ENCODE measurements at regions not wholly inside any gene's neighbourhood (a gene's known extent, or its start where the extent isn't known, plus 50 kb on each side); places are given as distances from the start of the nearest gene placed in this dataset.
"Not testable (repeated sequence)": the region's sequence is repeated elsewhere in the genome, so short reads cannot be mapped to it uniquely, and the experiment has no call there.

DNA sequence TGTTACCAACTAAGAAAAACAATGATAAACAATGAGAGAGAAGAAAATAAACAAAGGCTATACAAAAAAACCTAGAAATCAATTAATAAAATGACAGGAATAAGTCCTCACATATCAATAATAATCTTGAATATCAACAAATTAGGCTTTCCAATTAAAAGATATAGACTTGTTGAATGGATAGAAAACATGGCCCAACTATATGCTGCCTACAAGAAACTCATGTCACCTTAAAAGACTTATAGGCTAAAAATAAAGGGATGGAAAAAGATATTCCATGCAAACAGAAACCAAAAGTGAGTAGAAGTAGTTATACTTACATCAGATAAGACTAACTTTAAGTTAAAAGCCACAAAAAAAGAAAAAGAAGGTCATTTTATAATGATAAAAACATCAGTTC, 183.9 kb downstream of the MYRFL start:
- DNase-seq (ENCODE audit: low read depth) = no peak

DNA sequence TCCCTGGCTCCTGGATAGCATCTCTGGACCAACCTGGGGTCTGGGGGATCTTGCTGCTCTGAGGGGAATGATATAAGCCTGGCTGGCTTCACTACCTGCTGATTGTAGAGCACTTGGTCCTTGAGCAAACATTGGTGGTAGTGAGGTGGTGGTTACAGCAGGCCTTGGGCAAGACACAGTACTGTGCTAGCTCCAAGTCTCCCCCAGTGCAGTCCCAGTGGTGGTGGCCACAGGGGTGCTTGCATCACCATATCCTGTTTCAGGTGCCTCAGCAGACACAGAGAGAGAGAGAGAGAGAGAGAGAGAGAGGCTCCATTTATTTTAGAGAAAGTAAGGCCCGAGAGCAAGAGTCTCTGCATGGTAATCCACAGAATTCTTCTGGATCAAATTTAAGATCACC, 186.3 kb downstream of the MYRFL start:
- no peak for DNase-seq (ENCODE audit: low read depth)

DNA sequence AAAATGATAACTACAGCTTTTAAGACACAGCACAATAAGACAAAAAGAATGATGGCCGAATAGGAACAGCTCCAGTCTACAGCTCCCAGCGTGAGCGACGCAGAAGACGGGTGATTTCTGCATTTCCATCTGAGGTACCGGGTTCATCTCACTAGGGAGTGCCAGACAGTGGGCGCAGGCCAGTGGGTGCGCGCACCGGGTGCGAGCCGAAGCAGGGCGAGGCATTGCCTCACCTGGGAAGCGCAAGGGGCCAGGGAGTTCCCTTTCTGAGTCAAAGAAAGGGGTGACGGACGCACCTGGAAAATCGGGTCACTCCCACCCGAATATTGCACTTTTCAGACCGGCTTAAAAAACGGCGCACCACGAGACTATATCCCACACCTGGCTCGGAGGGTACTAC, 188.0 kb downstream of the MYRFL start:
- not testable (repeated sequence) for DNase-seq (ENCODE audit: low read depth)

DNA sequence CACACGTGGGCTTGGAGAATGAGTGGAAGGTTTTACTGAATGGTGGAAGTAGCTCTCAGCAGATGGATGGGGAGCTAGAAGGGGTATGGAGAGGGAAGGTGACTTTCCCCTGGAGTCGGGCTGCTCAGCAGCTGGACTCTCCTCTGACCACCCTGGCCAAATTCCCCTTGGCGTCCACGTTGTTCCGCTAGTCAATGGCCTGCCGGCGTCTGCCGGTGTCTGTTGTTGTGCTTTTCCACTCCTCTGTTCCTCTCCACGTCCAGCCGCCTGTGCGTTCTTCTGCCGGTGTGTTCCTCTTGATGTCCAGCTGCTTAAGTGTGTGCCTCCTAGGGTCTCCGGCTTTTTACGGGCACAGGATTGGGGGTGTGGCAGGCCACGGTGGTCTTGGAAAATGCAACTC, 203.5 kb downstream of the MYRFL start:
- DNase-seq (ENCODE audit: low read depth) = no peak

DNA sequence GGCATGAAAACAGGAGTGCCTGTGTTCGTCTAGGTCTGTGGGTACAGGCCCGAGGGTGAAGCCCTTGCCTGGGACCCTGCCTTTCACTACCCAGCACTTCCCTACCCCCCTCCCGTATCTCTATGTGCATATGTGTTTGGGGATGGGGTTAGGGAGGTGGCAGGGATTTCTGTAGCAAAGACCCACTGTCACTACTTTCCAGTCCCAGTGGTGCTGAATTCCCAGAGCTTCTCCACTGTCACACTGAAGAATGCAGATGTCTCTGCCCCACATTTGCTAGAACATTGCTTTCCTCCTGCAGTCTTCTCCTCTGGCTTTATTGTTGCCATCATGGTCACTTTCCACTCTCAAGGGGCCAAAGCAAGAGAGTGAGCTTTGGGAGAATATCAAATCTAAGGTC, 203.9 kb downstream of the MYRFL start:
- DNase-seq (ENCODE audit: low read depth) = no peak

DNA sequence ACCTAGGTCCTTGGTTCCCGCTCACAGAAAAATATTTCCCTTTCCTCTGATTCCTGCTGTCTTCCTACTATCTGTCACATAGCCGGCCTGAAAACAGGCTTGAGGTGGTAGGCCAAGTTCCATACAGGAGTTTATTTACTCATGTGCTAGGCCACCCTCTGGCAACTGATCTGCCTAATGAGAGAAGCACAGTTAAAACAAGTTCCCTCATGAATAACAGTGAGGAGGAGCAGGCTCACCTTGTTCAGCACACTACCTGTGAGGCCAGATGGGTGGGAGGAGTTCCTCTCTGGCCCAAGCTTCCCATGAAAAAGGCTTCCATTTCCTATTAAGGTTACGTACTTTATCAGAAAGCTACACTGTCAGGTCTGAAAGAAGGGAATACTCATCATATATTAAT, 206.0 kb downstream of the MYRFL start:
- no peak for DNase-seq (ENCODE audit: low read depth)

DNA sequence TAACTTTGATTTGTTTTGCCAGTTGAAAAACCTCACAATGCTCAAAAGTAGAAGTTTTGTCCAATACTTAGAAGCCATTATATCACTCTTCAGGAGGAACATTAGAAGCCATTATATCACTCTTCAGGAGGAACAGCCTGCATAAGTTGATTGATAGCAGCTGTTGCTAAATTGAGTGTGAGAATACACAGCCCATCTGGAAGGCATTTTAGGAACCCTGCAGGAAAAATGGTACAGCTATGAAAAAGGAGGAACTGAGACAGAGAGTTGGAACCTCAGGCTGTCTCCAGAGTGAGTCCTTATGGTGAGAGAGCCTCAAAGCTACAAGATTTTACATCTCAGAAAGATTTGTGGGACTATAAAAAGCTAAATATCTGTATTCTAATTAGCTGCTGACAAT, 207.0 kb downstream of the MYRFL start:
- DNase-seq (ENCODE audit: low read depth) = no peak

DNA sequence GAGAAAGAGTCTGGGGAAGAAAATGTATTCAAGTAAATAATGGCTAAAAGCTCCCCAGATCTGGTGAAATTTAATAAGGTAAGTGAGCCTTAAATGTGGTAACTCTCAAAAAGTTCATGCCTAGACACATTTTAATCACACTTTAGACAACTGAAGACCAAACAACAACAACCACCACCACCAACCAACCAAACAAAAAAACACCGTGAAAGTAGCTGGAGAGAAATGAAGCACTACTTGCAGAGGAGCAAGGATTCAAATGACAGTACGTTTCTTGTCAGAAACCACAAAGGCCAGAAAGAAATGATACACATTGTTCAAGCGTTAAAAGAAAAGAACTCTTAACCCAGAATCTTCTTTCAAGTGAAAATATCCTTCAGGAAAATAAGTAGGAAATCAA, 208.3 kb downstream of the MYRFL start:
- no peak for DNase-seq (ENCODE audit: low read depth)

DNA sequence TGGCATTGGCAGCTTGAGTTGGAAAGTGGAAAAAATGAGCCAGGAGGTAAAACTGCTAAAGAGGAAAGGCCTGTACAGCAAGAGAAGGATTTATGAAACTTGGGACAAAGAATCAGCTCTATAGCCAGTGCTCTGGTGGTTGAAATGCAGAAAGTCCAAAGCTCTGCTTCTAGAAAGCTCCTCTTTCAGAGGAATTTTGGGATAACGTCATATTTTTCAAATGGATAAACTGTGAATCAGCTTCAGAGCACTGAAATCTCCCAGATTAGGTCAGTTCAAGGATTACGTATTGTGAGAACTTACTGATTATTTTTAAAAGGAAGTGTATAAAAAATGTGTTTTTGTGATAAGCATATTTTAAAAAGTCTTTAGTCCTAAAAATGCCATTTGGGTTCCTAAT, 203.1 kb upstream of the CNOT2 start:
- no peak for DNase-seq (ENCODE audit: low read depth)

DNA sequence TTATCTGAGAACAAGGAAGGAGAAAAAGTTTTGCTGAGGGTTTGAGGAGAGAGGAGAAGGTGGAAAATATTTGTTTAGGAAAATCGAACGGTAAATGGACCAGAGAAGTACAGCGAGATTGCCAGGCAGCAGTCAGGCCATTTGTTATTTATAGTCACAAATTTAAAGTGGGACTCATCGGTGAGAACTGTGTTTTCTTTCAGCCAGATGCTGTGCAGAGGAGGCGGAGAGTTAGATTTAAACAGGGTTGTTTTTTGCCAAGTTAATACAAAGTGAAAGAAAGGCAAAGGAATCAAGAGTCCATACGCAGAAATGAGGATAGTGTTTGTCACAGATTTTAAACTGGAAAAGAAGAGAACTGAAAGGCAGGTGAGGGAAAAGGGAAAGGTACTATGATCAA, 200.6 kb upstream of the CNOT2 start:
- no peak for DNase-seq (ENCODE audit: low read depth)

DNA sequence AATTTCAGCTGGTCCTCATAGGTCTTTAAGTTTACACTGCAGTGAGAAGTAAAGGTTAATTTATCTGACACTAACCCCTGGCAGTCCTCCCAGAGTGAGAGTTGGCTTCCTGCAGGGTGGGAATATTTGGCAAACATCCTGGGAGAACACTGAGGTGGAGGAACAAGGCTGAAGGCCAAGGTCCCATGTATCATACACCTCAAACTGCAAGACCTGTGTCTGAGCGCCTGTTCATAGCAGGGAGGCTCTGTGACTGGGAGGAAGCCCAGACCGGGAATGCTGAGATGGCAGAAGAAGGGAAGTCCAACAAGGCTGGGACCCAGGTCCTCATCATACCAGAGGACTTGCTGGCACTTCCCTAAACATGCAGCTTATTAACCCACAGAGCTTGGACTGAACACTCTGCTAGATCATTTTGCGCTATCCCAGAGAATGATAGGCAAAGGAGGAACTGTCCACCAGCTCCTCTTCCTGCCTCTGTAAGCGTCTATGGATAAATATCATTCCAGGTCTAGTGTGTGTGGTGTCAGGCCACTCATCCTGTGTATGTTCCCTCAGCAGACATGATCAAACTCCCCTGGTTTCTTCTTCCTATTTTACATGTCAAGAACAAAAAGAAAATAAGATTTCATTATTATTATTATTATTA, 199.6 kb upstream of the CNOT2 start:
- no peak for DNase-seq (ENCODE audit: low read depth)

DNA sequence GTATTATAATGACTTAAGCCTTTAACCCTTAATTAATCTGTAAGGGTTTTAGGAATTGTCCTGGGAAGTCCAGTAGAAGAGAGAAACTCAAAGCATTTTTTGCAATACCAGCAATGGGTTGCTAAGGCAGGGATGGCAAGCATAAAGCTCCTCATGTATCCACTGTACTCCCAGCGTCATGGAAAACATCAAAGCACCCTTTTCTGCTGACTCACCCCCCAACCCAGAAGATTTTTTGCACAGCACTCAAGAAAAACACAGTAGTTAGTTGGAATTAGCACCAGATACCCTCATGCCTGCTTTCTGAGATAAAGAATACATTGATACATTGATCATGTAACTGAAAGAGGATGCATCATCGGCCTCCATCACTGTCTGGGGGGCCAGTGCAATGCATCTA, 199.1 kb upstream of the CNOT2 start:
- no peak for DNase-seq (ENCODE audit: low read depth)

DNA sequence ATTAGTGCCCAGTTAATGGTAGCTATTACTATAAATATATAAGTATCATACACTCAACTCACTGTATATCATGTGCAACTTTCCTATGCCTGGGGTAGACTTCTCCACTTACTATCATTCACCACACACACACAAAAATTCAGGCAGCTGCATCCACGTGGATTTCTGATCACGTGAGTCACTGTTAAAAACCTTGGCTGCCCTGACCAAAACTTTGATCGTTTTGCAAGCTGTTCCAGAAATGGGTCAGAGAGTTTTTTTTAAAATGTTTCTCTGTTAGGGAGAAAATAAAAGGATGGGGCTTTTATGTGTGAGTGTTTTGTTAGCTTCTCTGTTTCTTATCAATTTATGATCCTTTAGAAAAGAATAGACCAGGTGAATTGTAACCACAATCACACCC, 198.2 kb upstream of the CNOT2 start:
- no peak for DNase-seq (ENCODE audit: low read depth)

DNA sequence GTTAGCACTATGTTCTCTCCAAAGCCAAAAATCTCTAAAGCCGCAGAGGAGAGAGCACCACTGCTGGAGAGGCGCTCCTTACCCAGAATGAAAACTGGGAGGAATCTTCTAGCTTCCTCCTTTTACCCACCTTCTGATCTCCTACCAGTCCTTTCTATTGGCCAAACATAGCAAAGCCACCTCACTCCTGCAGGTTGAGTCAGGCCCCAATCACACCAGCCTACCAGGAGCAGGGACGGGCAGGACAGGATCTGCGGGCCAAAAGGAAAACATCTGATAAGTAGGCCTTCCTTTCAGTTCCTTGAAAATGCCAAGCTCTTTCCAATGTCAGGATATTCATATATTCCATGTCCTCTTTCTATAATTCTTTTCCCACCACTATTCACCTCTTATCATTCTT, 197.7 kb upstream of the CNOT2 start:
- DNase-seq (ENCODE audit: low read depth) = no peak

DNA sequence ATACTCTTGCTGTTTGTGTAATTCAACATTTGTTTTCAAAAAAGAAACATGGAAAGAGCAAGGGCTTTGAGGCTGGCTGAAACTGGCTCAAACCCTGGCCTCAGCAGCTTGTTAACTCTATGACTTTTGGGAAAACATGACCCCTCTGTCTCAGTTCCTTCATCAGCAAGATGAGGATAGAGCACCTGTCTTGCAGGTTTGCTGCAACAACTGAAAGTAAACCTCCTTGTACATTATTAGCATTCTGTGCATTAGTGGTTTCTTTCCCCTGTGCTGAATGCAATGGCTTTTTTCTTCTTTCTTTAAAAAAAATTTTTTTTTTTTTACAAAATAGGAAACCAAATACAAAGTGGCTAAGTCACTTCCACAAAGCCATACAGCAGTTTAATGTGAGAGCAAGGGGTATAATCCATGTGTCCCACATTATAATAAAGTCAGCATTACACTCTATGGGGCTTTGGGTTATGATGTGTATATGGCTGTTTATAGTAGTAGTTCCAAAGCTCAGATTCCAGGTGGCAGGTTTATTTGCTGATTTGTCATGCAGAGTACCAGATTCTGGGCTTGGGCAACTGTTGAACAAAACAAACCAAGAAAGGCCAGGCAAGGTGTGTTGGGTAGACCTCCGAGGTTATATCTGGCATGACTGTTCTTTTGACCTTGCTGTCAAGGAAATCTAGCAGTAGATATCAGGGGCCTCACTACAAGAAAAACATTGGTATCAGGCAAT, 194.5 kb upstream of the CNOT2 start:
- DNase-seq (ENCODE audit: low read depth) = no peak

DNA sequence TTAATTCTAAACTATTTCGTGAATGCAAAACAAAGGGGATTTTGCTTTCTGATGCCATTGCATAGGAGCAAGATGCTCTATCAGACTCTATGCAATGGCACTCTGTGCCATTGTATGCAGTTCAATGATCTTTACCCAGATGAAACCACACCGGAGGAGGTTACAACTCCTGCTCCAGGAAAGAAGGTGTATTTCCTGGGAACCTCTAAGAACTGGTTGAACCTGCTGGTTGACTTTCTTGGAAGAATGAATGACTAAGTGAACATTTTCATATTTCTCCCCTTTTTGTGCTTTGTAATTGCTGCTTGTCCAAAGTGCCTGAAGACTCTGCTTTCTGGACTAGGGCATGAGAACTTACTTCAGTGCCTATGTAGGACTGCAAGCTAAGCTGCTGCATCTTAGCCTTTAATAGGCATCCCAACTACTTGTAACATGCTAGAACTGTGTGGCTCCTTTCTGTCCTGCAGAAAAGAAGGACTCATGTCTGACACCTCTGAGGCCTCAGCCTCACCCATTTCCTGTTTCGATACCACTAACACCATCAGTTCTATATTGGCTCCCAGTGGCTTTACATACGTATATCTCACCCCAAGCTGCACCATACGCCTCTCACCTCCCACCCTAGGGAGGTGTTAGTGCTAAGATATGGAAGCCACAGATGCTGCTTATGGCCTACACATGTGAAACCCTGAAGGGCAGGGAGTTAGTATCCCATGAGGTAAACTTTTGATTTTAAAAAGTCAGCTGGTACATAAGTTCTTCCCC, 193.5 kb upstream of the CNOT2 start:
- DNase-seq (ENCODE audit: low read depth) = no peak

DNA sequence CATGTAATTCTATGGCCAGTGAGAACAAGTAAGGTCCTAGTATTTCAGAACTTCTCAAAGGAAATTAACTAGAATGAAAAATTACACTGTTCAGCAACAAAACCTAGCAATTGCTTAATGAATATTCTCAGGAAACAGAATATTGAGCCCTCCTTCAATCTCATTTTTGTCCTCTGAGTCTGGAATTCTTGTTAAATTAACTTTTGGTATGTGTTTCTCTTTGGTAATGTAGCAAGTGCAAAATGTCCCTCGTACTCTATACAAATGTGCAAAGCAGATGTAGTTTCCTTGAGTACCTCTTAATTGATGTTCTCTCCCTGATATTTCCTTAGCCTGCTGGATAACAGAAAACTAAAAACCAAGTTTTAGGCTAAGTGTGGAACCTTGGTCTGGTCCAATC, 190.8 kb upstream of the CNOT2 start:
- DNase-seq (ENCODE audit: low read depth) = no peak

DNA sequence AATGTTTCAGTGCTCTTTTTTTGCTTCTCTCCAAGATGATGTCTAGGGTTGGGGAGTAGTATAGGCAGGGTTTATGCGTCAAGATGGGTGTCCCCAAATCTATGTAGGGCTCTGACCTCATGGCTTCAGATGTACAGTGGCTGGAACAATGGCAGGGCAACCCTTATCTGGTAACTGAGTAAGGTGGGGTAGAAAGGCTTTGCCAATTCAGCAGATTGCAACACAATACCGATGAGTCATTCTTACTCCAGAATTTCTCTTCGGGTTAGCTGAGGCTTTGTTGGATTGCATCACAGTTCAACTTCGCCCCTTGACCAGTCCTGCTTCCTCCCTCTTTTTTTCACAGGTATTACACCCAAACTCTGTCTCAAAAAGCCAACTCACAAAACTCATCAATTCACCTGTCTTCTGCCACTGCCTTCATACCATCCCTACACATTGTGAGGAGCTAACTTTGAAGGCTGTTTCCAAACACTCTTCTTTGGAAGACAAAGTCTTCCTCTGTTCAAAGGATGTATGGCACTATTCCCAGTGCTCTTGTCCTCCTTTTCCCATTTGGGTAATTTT, 190.2 kb upstream of the CNOT2 start:
- peak; percentile 43 for DNase-seq (ENCODE audit: low read depth)

DNA sequence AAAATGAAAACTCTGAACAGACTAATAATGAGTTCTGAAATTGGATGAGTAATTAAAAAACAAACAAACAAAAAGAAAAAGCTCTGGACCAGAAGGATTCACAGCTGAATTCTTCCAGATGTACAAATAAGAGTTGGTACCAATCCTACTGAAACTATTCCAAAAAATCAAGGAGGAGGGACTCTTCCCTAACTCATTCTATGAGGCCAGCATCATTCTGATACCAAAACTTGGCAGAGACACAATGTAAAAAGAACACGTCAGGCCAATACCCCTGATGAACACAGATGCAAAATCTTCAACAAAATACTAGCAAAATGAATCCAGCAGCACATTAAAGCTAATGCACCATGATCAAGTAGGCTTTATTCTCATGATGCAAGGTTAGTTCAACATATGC, 183.9 kb upstream of the CNOT2 start:
- DNase-seq (ENCODE audit: low read depth) = no peak

DNA sequence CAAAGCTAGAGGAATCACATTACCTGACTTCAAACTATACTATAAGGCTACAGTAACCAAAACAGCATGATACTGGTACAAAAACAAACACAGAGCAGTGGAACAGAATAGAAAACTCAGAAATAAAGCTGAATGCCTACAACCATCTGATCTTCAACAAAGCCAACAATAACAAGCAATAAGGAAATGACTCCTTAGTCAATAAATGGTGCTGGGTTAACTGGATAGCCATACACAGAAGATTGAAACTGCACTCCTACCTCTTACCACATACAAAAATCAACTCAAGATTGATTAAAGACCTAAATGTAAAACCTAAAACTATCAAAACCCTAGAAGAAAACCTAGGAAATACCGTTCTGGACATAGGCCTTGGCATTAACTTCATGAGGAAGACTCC, 182.6 kb upstream of the CNOT2 start:
- DNase-seq (ENCODE audit: low read depth) = no peak

DNA sequence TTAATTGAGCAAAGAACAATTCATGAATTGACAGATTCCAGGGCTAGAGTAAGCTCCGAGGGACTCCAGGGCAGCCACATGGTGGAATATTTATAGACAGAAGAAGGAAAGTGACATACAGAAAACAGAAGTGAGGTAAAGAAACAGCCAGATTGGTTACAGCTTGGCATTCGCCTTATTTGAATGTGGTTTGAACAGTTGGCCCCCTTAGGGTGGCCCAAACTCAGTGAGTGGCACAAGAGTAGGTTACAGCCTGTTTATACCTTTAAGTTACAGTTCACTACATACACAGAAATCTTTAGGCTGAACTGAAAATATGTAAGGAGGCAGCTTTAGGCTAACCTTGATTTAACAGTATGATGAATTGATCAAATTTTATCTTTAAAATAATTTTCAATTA, 174.5 kb upstream of the CNOT2 start:
- DNase-seq (ENCODE audit: low read depth) = no peak

DNA sequence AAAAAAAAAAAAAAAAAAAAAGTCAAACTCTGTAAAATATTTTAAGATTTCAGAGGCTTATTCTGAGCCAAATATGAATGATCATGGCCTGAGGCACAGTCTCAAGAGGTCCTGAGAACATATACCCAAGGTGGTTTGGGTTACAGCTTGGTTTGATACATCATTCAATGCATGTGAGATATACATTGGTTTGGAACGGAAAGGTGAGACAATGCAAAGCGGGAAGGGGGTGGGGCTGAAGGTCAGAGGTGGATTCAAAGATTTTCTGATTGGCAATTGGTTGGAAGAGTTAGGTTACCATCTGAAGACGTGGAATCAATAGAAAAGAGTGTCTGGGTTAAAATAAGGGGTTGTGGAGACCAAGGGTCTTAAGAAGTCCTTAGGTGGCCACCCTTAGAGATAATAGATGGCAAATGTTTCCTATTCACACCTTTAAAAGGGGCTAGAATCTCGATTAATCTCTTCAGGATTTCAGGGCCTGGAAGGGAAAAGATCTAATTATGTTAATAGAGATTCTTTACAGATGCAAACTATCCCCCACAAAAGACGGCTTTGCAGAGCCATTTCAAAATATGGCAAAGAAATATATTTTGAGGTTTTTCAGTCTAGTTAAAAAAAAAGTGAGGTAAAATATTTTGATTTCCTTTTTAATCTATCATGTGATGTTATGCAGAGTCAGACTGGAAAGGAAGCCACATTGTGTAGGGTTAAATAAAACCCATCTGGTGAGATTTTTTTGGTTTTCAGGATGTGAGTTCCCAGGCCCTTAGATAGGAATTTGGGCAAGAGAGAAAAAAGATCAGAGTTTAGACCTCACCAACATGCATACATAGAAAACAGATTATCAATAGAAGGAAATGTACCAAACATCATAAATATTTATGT, 173.8 kb upstream of the CNOT2 start:
- no peak for DNase-seq (ENCODE audit: low read depth)

All from HS-27A (cell line).